HG03025 (cell line): ENCODE measurements at regions not wholly inside any gene's neighbourhood (a gene's known extent, or its start where the extent isn't known, plus 50 kb on each side); places are given as distances from the start of the nearest gene placed in this dataset.
A peak's percentile ranks its signal among the peaks of the same experiment; 100 is the strongest.

Experiments
- ATAC-seq: cut with Tn5 transposase; IDR thresholded peaks from one replicate; pipeline ENCODE4 v1.9.1; 2021; ENCODE audit warnings: mild to moderate bottlenecking, moderate library complexity; ENCODE audit not compliant: unreplicated experiment, low FRiP score

DNA sequence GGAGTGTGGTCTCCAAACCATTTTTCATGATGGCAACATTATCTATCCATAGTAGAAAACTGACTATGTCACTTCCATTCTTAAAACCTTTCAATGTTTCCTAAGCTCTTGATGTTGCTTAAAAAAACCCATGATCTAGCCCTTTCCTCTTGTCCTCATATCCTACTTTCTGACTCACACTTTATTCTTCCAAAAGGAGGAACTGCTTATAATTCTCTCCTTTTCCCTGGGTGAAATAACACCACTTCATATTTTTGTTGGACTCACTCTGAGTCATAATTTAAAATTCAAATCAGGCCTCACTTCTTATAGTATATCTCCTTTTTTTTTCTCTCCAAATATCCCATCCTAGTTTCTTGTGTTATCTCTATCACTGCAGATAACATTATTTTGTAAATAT is 513.9 kb downstream of the MAN2A1 start:
- no peak for ATAC-seq

DNA sequence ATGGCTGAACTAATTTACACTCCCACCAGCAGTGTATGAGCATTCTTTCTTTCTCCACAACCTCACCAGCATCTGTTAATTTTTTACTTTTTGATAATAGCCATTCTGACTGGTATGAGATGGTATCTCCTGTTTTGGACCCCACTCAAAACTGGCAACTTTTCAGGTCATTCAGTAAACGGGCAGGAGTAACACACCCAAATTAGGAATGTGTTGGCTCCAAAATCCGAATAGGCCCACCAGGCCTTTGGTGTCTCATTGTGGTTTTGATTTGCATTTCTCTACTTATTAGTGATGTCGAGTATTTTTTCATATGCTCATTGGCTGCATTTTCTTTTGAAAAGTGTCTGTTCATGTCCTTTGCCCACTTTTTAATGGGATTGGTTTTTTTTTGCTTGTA is 517.1 kb downstream of the TMEM232 start:
- no peak for ATAC-seq

DNA sequence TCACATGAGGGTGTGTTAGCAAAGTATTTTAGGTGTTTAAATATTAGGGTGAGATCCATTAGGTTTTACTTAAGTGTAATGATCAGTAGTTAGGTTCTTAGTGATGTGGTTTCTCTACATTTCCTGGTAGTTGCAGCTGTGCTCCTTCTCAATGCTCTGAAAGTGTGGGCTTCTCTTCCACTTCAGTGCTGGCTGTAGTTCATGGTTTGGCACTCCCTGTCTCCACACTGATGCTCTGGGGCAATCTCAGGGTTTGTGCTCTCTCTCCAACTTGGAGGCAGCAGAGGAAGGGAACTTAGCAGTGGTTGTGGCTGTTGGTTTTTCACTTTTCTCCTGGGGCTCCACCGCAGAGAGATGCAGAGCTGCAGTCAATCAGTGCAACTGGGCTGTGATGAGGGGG is 507.5 kb downstream of the TMEM232 start:
- ATAC-seq, result no peak

DNA sequence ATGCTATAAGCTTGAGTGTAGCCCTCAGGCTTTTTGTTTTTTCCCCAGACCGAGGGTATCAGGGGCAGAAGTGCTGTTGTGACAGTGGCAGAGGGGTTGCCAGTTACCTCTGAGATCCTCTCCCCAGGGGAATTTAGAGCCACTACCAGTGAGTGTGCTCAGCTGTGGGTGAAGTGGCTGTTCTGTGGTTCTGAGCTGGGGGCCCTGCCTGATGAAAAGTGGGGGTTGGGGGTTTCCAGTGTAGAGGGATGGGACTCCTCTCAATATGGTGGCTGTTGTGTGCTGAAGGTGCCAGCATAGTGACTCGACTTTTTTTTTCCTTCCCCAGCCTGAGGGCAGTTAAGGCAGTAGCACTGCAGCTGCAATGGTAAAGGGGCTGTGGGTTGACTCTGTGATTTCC is 506.7 kb downstream of the TMEM232 start:
- ATAC-seq, result no peak

DNA sequence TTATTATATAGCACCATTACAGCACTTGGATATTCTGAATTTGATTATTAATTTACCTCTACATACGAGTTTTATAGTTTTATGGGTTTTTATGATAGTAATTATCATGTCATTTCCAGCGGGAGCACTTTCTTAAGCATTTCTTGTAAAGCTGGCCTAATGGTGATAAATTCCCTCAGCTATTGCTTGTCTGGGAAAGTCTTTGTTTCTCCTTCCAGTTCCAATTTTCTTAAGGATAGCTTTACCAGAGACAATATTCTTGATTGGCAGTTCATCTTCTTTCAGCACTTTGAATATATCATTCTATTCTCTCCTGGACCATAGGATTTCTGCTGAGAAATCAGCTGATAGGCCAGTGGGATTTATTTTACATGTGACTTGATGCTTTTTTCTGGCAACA is 505.4 kb downstream of the TMEM232 start:
- ATAC-seq, result no peak

DNA sequence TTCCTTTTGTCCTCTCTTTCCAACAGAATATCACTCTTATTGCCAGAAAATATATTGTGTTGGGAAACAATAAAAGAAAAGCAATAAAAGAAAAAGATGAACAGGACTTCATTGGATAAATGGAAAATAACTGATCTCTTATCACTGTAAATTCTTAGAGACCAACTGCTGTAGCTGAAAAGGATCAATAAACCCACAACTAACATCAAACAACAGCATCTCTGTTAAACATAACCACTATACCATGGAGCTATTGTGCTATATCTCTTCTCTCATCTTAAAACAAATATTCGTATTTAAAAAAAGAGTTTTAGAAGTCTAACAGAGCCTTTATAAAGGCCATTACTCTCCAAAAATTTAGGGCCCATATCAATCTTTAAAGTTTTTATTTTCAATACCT is 502.4 kb downstream of the TMEM232 start:
- no peak for ATAC-seq

DNA sequence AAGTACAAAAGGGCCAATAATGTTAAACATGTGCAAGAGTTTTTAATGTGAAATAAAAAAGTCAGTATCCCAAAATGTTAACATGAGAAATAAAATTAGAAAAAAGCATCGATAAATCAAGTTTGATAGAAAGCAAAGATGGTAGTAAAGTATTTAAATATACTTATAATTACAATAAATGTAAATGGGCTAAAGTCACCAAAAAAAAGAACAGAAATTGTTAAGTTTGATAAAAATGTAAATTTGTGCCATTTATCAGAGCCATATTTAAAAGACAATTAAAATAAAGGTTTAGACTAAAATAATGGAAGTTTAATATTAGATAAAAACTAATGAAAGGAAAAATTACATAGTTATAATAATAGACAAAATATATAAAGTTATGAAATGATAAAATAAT is 500.5 kb downstream of the TMEM232 start:
- ATAC-seq, result no peak

DNA sequence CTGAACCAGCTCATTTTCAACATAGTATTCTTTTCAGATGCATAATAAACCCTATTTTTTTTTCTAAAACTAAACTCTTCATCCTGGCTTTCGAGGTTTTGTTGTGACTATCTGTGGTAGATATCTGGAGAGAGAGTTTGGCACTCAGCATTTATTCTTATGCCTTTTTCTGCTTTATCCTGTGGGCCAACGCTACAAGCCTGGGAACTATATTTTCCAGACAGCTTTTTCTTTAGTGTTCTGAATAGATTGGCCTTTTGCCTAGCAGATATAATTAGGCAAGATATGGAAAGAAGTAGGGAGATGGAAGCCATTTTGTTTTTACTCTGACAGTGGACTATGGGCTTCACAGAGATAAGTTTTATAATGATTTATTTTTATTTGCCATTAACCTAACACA is 486.7 kb downstream of the TMEM232 start:
- ATAC-seq, result no peak

DNA sequence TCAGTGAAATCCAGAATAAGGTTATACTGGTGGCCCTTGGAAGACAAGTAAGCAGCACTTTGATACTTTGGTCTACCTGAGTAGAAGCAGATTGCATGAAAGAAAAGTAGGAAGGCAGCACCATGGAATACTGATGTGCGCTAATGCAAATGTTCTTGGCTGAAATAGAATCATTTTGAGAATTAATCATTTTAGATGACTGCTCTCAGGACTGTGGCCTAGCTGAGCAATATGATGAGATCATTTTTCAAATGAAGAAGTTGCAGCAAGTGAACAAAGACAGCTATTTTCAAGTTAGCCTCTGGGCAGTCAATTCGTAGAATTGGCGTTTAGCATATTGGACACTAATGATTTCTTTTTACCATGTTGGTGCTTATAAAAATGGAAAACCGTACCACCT is 483.5 kb downstream of the TMEM232 start:
- ATAC-seq, result no peak

DNA sequence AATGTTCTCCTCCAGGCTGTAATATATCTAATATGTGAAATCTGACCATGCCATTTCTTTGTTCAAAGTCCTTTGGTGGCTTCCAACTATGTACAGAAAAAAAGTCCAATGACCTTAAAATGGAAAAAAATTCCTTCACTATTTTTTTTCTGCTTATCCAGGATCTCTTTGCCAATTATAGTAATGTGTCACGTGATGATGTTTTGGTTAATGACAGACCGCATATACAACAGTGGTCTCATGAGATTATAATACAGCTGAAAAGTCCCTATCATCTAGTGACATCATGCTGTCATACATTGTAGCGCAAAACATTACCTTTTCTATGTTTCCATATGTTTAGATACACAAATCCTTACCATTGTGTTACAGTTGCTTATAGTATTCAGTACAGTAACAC is 477.6 kb downstream of the TMEM232 start:
- ATAC-seq, result no peak

DNA sequence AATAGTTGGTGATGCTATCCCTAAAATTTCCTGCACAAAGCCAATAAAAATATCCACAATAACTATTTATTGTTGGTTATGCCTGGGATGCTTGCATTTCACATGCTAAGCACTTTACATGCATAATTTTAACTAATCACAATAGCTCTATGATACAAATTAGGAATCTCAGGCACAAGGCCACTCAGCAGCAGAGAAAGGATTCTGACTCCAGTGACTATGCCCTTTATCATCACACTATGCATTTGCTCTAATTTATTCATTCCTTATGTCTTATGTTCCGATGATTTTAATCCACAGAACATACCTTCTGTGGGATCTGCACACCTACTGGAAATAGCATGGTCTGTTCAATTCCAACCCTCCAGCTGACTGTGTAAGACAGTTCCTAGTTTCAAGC is 476.1 kb downstream of the TMEM232 start:
- no peak for ATAC-seq

DNA sequence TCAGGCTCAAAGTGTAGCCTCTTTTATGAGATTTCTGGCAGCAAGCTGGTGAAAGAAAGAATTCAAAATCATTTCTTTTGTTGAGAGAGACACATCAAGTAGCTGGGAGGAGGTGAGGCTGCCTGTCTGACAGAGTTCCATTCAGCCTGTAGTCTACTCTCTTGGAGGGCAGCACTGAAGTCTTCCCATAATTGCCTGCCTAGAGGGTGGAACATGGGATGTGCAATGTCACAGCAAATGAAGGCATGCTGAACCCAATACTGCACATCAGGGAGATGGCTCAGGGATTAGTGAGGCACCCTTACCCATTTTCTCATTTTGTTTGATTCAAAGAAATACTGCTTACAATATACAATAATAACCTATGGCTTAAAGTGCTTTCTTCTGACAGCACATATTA is 475.7 kb downstream of the TMEM232 start:
- ATAC-seq, result no peak

DNA sequence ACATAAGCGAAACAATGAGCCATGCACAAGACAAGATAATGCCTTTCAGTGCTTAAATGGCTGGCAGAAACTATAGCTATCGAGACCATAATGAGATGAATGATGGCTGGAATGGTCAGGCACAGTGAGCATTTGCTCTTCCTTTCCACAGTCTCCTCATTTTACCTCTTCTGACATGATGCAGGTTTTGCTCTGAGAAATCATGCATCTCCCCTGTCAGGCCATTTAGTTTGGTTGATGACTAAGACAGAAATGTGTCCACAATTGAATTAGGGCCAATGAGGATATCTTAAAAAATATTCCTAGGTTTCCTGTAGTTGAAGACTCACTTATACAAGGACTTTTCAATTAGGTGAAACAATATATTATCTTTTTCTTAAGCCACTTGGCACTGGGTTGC is 475.1 kb downstream of the TMEM232 start:
- ATAC-seq, result no peak

DNA sequence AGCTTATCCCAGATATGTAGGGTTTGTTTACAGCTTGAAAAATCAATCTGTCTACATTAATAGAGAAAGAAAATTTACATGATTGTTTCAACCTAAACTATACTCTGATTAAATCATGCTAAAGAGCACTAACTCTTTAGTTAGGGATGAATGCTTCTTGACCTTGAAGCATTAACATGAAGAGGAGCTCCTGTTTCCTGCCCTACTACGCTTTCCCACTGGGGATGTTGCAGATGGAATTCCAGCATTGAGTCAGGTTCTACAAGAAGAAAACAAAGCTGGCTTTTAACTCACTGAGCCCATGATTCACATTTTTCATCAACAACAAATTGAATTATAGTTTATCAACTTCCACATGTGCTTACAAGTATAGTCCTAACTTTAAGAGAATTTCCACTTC is 471.3 kb downstream of the TMEM232 start:
- ATAC-seq, result no peak

DNA sequence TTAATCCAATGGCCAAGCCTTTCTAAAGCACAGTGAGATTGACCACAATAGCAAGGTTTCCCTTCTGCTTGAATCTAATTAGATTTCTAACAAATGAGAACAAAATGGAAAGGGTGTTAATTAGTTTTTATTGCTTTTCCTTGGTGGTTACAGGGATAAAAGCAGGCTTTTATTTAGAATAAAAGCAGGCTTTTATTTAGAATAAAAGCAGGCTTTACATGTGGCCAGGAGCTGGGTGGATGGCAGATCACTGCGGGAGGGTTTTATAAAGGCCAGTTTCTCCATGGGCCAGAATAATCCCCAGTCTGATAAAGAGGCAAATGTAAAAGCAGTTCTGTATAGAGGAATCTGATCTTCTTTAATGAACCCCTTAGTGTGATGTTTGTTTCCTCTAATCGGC is 470.2 kb downstream of the TMEM232 start:
- ATAC-seq, result no peak

DNA sequence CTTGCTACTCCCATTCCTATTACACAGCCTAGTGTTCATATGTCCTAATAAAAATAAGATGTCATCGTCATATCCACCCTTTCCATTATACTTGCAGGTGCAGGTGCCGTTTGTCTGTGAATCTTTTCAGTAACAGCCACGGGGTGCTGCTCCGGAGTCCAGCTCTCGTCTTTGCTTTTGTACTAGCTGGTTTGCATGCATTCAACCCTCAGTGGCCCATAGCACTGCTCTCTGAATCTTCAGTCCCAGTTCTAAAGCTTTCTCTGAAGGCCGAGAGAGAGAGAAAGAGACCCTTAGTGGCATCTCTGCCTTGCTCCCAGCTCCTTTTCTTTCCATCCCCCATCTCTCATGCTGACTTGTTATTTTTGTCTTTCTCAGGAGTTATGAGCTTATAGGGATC is 468.5 kb downstream of the TMEM232 start:
- ATAC-seq, result no peak

DNA sequence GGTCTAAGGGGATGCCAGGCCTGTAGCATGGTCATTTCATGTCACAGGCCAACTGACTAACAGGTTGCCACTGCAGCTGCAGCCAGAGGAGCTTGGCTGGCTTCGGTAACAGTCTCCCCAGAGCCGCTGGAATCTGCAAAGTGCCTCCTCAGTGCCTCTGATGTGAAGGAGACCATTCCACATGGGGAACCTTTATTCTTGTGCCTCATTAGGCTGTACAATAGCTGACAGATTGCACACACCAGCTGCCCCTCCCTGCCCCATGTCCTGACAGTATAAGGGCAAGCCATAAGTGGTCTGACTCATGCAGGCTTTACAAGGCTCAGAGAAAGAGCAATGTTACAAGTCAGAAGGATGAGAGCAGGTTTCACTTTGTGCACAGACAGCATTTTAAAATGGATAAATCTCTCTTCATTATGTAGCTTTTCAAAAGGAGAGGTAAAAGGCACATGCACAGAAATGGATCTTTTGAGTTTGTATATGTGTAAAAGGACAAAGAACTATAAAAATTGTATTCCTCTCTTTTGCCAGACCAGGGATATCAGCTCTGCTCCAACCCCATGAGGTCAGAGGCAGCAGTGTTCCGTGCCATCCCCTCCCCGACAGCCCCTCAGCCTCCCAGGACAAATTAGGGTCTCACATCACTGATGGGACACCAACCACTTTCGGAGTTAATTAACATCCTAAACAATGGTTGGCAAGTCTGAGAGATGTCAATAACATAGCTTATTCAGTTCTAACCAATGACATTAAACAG is 467.8 kb downstream of the TMEM232 start:
- no peak for ATAC-seq

DNA sequence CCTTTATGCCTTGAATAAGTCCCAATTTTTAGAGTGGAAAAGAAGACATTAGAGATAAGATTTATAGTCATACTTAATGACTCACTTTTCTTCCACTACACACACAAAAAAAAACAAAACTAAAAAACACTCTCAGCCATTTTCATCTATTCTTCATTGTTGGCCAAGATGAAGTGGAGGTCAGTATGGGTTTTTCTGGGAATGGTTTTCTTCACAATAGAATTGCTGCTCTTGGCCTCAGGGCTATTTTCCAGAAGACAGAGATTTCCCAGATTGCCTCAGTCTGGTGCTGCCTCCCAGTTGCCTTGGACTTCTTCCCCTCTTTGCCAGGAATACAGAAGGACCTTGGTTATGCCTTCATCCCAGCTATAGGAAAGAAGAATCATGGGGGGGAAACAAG is 463.7 kb downstream of the TMEM232 start:
- no peak for ATAC-seq

DNA sequence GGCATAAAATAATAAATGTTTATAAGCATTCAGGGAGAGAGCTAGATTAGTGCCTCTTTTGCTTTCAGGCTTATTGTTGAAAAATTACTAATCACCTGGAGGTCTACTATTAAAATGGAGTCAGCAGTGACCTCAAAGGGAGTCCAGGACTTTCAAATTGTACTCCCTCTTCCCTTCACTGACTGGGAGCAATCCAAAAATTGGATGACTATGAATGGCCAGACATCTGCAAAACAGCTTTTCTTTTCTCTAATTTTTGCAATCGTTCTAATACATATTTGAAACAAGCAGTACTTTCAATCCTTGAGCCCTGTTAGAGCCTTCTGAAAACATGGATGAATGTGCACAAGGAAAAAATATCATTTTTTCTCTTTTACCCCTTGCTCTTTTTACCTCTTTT is 461.8 kb downstream of the TMEM232 start:
- no peak for ATAC-seq

DNA sequence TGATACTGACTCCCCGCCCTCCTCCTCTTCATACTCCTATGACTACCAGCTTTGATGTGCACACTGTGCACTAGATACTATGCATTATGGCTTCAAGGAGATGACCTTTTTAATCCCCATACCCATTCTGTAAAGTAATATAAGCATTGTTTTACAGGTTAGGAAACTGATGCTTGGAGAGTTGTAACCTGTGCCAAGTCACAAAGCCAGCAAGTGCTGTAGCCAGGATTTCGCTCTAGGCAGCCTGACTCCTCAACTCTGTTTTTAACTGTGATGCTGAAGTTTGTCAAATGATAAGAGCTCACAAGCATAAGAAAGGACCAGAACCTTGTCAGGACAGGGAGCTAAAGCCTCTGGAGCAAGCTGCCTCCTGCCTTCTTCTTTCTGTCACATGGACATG is 461.3 kb downstream of the TMEM232 start:
- no peak for ATAC-seq

DNA sequence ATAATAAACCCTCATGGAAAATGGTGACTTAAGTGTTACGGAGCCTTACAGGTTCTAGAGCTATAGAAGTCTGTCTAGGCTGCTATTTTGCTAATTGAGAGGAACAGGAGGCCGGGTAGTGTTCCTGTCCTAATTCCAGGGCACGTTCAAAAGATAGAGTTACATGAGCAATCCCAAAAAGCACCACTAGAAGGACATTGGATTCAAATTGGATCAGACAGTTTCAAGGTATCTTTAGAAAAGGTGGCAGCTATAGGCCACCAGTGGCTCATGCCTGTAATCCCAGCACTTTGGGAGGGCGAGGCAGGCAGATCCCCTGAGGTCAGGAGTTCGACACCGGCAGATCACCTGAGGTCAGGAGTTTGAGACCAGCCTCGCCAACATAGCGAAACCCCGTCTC is 458.8 kb downstream of the TMEM232 start:
- no peak for ATAC-seq

DNA sequence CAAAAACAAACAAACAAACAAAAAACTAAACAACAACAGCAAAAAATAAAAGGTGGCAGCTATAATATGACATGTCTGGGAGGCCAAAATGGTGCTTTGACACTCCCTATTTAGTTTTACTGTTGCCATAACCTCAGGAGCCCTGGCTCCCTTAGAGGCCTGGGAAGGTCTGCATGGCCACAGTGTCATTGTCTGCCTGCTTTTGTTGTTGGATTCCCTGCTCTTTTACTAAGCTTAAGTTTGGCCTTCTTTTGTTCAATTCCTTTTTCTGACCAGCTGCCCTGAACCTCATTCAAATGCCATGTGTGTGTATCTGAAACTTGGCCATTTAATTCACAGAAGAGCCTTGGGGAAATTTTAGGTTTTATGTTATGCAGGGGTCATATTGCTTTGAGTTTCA is 458.2 kb downstream of the TMEM232 start:
- no peak for ATAC-seq

DNA sequence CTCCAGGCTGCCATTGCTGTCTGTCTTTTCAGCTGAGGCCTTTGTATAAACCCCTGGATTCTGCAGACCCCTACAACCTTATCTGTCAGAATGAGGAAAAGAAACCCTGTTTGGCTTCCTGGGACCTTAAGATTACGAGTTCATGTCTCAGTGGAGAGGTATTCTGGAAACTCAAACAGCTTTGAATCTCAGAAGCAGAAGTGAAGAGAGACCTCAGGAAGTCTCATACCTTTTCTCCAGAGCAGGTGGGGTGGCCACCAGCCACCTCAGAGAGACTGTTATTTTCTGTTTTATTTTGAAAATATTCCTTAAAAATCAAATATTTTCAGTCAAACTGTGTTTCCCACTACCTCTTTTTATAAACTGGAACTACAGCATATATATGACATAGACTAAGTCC is 457.5 kb downstream of the TMEM232 start:
- peak; percentile 63 for ATAC-seq
